AG10803 (cell line): ENCODE measurements at regions not wholly inside any gene's neighbourhood (a gene's known extent, or its start where the extent isn't known, plus 50 kb on each side); places are given as distances from the start of the nearest gene placed in this dataset.

ENCODE experiments used
- DNase-seq: peaks from one replicate; pipeline ENCODE4 v3.0.0; 2010; ENCODE audit warnings: low read depth
- H3K4me3 ChIP-seq: 2 replicates; pipeline ENCODE4 v1.5.1; 2011; ENCODE audit warnings: mild to moderate bottlenecking, low read length, control low read depth
- CTCF ChIP-seq: conservative IDR thresholded peaks from 2 replicates; pipeline ENCODE4 v1.5.1; 2011; ENCODE audit warnings: mild to moderate bottlenecking, low read length, control low read depth, inconsistent platforms

DNA sequence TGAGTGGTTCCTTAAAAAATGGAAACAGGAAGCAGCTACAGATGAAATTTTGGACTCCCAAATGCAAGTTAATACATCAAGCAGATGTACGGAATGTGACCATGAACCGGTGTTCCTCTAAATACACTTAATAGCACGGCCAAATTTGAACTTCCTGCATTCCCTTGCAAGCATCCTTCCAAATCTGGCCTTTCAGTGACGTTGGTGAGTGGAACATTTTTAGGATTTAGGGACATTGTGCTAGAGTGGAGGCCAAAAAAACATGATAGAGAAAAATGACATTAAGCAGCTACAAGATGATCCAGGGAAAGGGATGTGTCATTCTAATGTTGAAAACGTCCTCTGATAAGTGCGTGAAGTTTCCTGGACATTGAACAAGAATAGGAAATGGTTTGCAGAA is 62.1 kb downstream of the CTAGE1 start:
- DNase-seq = no peak
- no peak for TF ChIP-seq CTCF

GRCh38 chr18:22355069-22355468 is 62.6 kb downstream of the CTAGE1 start:
- no peak for DNase-seq
- no peak overlapping the region for H3K4me3 ChIP-seq
- no peak for TF ChIP-seq CTCF

More for the DNA sequence above, 62.1 kb downstream of the CTAGE1 start:
- no peak overlapping the region for H3K4me3 ChIP-seq

DNA sequence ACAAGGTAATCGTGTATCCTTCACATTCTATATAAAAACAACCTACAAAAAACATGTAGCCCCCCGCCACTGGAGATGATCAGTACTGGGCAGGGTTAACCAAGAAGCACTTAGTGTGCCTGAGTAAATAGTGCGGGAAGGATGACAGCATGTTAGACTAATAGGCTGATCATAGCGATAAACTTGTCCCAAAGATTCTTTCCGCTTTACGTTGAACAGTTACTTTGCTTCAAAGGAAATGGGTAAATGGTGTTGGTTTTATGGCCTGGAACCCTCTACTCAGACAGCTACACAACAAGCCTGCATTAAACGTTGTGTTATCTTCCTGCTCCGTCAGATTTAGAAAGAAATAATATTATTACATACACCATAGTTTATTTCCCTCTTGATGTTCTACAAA is 67.7 kb downstream of the CTAGE1 start:
- TF ChIP-seq CTCF = no peak
- DNase-seq = no peak
- H3K4me3 ChIP-seq = no peak overlapping the region

DNA sequence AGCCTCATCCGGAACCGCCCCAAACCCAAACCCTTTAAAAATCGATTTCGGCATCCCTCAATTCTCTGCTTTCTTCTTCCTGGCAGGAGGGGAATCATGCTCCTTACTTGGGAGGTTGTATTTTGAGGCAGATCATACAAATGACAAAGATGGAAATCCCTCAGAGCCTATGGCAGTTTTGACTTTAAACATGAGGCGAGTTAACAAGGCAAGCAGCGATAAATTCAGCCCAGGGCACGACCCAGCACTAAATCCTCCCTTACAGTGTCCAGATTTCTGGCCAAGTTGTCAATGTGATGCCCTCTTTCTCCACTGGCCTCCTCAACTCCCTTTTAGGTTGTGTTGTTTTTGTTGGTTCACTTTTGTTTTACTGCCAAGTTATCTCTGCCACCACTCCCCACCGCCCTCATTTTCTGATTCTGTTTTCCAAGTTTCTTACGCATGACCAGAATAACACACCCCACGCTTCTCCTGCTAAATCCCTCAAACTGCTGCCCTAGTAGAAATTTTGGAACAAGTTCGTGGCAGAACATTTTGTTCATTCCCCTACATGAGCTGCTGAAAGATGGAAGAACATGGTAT is 68.3 kb downstream of the CTAGE1 start:
- no peak overlapping the region; the same call in 1 of the 2 replicates for H3K4me3 ChIP-seq
- no peak for TF ChIP-seq CTCF
- no peak for DNase-seq

- H3K4me3 ChIP-seq = peak overlapping the region; percentile 54
- DNase-seq = peak; percentile 63
- TF ChIP-seq CTCF = no peak
These were observed 69.0 kb downstream of the CTAGE1 start for GRCh38 chr18:22348521-22349316.

GRCh38 chr18:22347606-22348511 is 69.9 kb downstream of the CTAGE1 start:
- DNase-seq = no peak
- peak overlapping the region; percentile 52 for H3K4me3 ChIP-seq
- no peak for TF ChIP-seq CTCF
